Thymus (tissue), 11 donors: ENCODE measurements at regions not wholly inside any gene's neighbourhood (a gene's known extent, or its start where the extent isn't known, plus 50 kb on each side); places are given as distances from the start of the nearest gene placed in this dataset.

Source experiments
- DNase-seq, 9 donors: peaks; one replicate each; pipeline ENCODE4 v3.0.0-alpha.2; 2013; ENCODE audit warnings: low spot score in 9 of 9, low read depth in 6 of 9, missing footprints in 1 of 9
- H3K27ac ChIP-seq, 2 donors: one replicate each; pipeline ENCODE4 v1.5.1; 2013; ENCODE audit warnings: control low read depth in 1 of 2, low read depth in 1 of 2, low read length in 1 of 2, mild to moderate bottlenecking in 1 of 2, moderate library complexity in 1 of 2
- H3K27me3 ChIP-seq, 2 donors: one replicate each; pipeline ENCODE4 v1.5.1; 2013; ENCODE audit warnings: low read length in 1 of 2; ENCODE audit not compliant: control insufficient read depth in 2 of 2, insufficient read depth in 1 of 2
- H3K36me3 ChIP-seq, 2 donors: one replicate each; pipeline ENCODE4 v1.5.1; 2013; ENCODE audit warnings: low read length in 1 of 2, mild to moderate bottlenecking in 1 of 2, moderate library complexity in 1 of 2; ENCODE audit not compliant: control insufficient read depth in 2 of 2, insufficient read depth in 2 of 2
- H3K4me1 ChIP-seq, 2 donors: one replicate each; pipeline ENCODE4 v1.5.1; 2013; ENCODE audit warnings: low read length in 2 of 2; ENCODE audit not compliant: control insufficient read depth in 2 of 2, insufficient read depth in 2 of 2
- H3K4me3 ChIP-seq, 2 donors: one replicate each; pipeline ENCODE4 v1.5.1; 2013; ENCODE audit warnings: low read length in 2 of 2, control low read depth in 1 of 2, mild to moderate bottlenecking in 1 of 2
- H3K9me3 ChIP-seq, 2 donors: one replicate each; pipeline ENCODE4 v1.5.1; 2013; ENCODE audit warnings: low read length in 1 of 2, mild to moderate bottlenecking in 1 of 2; ENCODE audit not compliant: control insufficient read depth in 2 of 2, insufficient read depth in 1 of 2
- WGBS: extraction: QIAGEN DNeasy Blood & Tissue Kit; methylation state at CpG from one replicate; pipeline ENCODE4 v1.1.7; 2013; 5-methylcytosine and 5-hydroxymethylcytosine counted together
- donor health status: healthy.

GRCh38 chr2:212626371-212626918 is 87.8 kb upstream of the ERBB4 start:
- H3K27me3 ChIP-seq = no peaks in the 10 kb centered on the region
- H3K9me3 ChIP-seq = no peaks in the 10 kb centered on the region
- DNase-seq = no peak
- H3K4me3 ChIP-seq = no peak overlapping the region
- WGBS = 97% methylated on average over 5 of the region's 5 CpGs
- no peak overlapping the region for H3K27ac ChIP-seq
- no peaks in the 10 kb centered on the region for H3K4me1 ChIP-seq
- H3K36me3 ChIP-seq = no peaks in the 10 kb centered on the region

- no peaks in the 10 kb centered on the region for H3K36me3 ChIP-seq
- H3K27me3 ChIP-seq = no peaks in the 10 kb centered on the region
- H3K4me1 ChIP-seq = no peaks in the 10 kb centered on the region
- WGBS = 97% methylated on average over 1 of the region's 1 CpG
- no peaks in the 10 kb centered on the region for H3K9me3 ChIP-seq
- no peak overlapping the region for H3K4me3 ChIP-seq
- DNase-seq = no peak
- no peak overlapping the region for H3K27ac ChIP-seq
Observed at GRCh38 chr2:212619954-212620353, 81.4 kb upstream of the ERBB4 start.

- no peaks in the 10 kb centered on the region for H3K9me3 ChIP-seq
- H3K27ac ChIP-seq = no peak overlapping the region
- no peaks in the 10 kb centered on the region for H3K36me3 ChIP-seq
- WGBS = 82% methylated on average over 2 of the region's 2 CpGs
- no peaks in the 10 kb centered on the region for H3K27me3 ChIP-seq
- no peaks in the 10 kb centered on the region for H3K4me1 ChIP-seq
- H3K4me3 ChIP-seq = no peak overlapping the region
- no peak for DNase-seq
Observed at GRCh38 chr2:212618636-212619035, 80.0 kb upstream of the ERBB4 start.

GRCh38 chr2:212610872-212611425 is 72.3 kb upstream of the ERBB4 start:
- 95% methylated on average over 3 of the region's 3 CpGs for WGBS
- Histone ChIP-seq H3K9me3 (no peaks in the 10 kb centered on the region), H3K4me3 (no peak overlapping the region), H3K4me1 (no peaks in the 10 kb centered on the region), H3K36me3 (no peaks in the 10 kb centered on the region), H3K27ac (no peak overlapping the region), H3K27me3 (no peaks in the 10 kb centered on the region)
- DNase-seq = no peak

- Histone ChIP-seq H3K9me3 (no peaks in the 10 kb centered on the region), H3K4me1 (no peaks in the 10 kb centered on the region), H3K36me3 (no peaks in the 10 kb centered on the region), H3K27me3 (no peaks in the 10 kb centered on the region), H3K4me3 (no peak overlapping the region), H3K27ac (no peak overlapping the region)
- no peak for DNase-seq
- 95% methylated on average over 3 of the region's 3 CpGs for WGBS
Observed at GRCh38 chr2:212609479-212609878, 70.9 kb upstream of the ERBB4 start.

- no peak for DNase-seq
- no peak overlapping the region for H3K4me3 ChIP-seq
- H3K27me3 ChIP-seq = no peaks in the 10 kb centered on the region
- H3K9me3 ChIP-seq = no peaks in the 10 kb centered on the region
- no peaks in the 10 kb centered on the region for H3K36me3 ChIP-seq
- WGBS = 72% methylated on average over 2 of the region's 2 CpGs
- H3K4me1 ChIP-seq = no peaks in the 10 kb centered on the region
- no peak overlapping the region for H3K27ac ChIP-seq
Observed at GRCh38 chr2:212607080-212607479, 68.5 kb upstream of the ERBB4 start.

GRCh38 chr2:212606232-212606631 is 67.6 kb upstream of the ERBB4 start:
- Histone ChIP-seq H3K4me3 (no peak overlapping the region), H3K27me3 (no peaks in the 10 kb centered on the region), H3K27ac (no peak overlapping the region), H3K4me1 (no peaks in the 10 kb centered on the region), H3K9me3 (no peaks in the 10 kb centered on the region), H3K36me3 (no peaks in the 10 kb centered on the region)
- DNase-seq = no peak
- 96% methylated on average over 1 of the region's 1 CpG for WGBS

- H3K9me3 ChIP-seq = no peaks in the 10 kb centered on the region
- no peaks in the 10 kb centered on the region for H3K4me1 ChIP-seq
- no peak overlapping the region for H3K4me3 ChIP-seq
- no peaks in the 10 kb centered on the region for H3K36me3 ChIP-seq
- no peaks in the 10 kb centered on the region for H3K27me3 ChIP-seq
- no peak for DNase-seq
- H3K27ac ChIP-seq = no peak overlapping the region
- 92% methylated on average over 3 of the region's 3 CpGs for WGBS
Observed at GRCh38 chr2:212596688-212597087, 58.1 kb upstream of the ERBB4 start.

GRCh38 chr2:212596276-212596675 is 57.7 kb upstream of the ERBB4 start:
- Histone ChIP-seq H3K27me3 (no peaks in the 10 kb centered on the region), H3K36me3 (no peaks in the 10 kb centered on the region), H3K4me3 (no peak overlapping the region), H3K27ac (no peak overlapping the region), H3K4me1 (no peaks in the 10 kb centered on the region), H3K9me3 (no peaks in the 10 kb centered on the region)
- WGBS = 87% methylated on average over 3 of the region's 3 CpGs
- DNase-seq = no peak
